Stimulated activated CD8-positive, alpha-beta memory T cell treated with anti-CD3 and anti-CD28 coated beads, Interleukin-7, amount 100 ng/mL, for 1 hour (primary cell): ENCODE measurements at regions not wholly inside any gene's neighbourhood (a gene's known extent, or its start where the extent isn't known, plus 50 kb on each side); places are given as distances from the start of the nearest gene placed in this dataset.
"Not testable (repeated sequence)": the region's sequence is repeated elsewhere in the genome, so short reads cannot be mapped to it uniquely, and the experiment has no call there.

Experiments
- DNase-seq, 2 donors: peaks; one replicate each; pipeline ENCODE4 v3.0.0-alpha.2; 2020; ENCODE audit warnings: low read depth in 2 of 2

- DNase-seq: no peak
These were observed 97.1 kb downstream of the PRL start for GRCh38 chr6:22199771-22200170.

DNA sequence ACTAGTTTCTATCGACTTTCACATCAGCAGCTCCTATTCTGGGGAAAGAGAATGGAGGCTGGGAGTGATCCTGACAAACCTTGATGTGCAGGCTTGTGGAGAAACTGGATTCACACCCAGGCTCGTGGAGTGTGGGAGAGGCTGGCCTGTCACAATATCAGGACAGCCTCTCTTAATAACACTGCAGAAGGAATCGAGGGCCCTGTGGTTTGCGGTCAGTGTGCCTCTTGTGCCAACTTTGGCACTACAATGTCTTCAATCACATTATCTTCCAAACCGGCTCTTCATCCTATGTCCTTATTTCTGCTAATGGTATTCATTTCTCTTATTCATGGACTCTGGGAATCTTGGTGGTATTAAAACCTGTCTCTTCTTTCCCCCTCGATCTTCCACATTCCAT, 92.7 kb downstream of the PRL start:
- DNase-seq: no peak

DNA sequence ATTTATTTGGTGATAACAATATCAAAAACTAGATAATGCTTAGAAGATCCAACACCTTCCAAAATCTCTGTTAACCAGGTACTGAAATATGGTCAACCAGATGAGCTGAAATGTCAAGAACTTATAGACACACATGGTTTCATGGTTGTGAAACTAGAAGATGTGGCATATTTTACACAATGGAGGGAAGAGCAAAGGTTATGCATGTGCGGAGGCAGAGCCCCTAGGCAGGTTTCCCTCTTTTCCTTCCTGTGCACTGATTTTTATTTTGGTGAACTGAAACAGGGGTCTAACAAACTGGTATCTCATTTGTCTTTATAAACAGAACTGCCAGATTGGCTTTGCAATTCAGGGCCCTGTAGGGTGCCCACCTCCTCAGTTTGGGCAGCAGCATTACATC, 91.6 kb downstream of the PRL start:
- DNase-seq: no peak

- DNase-seq: no peak
These were observed 90.7 kb downstream of the PRL start for GRCh38 chr6:22206106-22206505.

GRCh38 chr6:22208026-22208425, 88.8 kb downstream of the PRL start:
- DNase-seq: no peak

DNA sequence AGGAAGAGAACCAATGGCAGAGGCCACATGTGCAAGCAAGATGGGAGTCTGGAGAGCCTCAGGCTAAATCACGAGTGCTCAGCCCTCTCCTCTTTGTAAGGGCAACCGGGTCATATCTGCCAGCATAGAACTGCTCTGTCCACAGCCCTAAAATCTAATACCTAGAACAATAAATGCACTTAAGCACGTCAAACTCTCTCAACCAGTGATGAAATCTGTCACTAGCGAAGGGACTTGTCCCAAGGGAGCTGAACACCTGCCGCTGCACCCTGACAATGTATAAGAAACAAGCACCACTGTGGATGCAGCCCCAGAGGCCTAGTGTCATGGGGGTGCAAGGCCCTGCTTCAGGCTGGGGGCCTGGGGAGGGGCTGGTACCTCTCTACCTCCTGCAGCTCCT, 82.5 kb downstream of the PRL start:
- no peak for DNase-seq

- DNase-seq: not testable (repeated sequence)
These were observed 81.4 kb downstream of the PRL start for GRCh38 chr6:22215474-22215873.

DNA sequence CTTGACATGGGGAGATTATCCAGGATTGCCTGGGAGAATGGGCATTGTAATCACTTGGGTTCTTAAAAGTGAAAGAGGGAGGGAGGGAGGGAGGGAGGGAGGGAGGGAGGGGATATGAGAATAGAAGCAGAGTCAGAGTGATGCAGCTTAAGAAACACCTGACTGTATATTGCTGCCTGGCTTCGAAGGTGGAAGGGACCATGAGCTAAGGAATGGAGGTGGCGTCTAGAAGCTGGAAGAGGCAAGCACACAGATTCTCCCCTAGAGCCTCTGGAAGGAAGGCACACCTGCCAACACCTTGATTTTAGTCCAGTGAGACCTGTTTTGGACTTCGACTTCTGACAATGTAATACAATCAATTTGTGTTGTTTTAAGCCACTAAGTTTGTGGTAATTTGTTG, 78.4 kb downstream of the PRL start:
- no peak for DNase-seq

GRCh38 chr6:22219925-22220324, 76.9 kb downstream of the PRL start:
- DNase-seq: no peak

GRCh38 chr6:22221211-22221610, 75.6 kb downstream of the PRL start:
- DNase-seq: no peak

DNA sequence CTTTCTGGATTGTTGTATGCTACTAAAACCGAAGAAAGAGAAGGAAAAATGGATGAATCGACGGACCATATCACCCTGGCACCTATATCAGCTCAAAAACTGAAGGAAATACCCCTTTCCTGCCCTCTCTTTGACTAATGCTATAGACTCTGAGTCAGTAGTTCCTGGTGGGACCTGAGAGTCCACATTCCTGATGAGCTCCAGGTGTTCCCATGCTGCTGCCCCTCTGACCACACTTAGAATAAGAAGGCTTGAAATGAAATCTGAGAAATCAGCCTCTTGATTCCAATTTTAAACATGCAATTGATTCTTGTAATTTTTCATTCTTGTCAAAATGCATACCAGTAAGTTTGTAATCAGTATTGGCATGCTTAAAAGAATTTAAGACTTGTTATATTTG, 75.2 kb downstream of the PRL start:
- DNase-seq: no peak

- DNase-seq: no peak
These were observed 74.4 kb downstream of the PRL start for GRCh38 chr6:22222469-22222868.

- DNase-seq: no peak
These were observed 68.8 kb downstream of the PRL start for GRCh38 chr6:22227824-22228610.

DNA sequence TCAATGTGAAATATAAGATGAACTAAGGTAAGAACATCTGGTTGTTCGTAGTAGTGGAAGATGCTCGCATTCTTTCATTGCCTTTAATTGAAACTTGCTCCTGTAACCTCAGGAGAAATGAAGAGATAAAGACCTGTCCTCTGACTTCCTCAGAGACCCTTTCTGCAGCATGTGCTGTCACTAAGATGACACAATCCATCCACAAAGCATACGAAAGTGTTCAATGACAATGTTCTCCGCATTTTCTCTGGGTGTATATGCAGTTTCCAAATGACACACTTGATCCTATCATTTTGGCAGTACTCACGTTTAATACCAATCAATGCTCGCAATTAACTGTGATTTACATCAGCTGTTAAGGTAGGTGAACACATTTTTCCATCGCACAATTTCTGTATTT, 65.8 kb downstream of the PRL start:
- no peak for DNase-seq

DNA sequence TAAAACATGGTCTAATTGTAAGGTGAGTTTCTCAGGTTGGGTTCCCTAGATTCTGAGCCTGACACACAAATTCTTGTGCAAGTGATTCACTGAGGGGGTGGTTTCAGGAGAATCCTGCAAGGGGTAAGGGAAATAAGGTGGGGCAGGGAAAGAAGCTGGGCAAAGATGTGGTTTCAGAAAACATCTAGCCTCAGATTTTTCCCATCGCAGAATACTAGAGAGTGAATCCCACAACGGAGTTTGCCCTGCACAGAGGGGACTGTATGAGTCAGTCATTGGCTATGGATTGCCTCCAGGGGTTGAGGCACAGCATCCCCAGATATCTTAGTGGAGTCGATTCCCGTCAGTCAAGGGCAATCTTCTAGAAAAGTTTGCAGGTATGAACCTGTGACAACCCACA, 65.2 kb downstream of the PRL start:
- DNase-seq: no peak

DNA sequence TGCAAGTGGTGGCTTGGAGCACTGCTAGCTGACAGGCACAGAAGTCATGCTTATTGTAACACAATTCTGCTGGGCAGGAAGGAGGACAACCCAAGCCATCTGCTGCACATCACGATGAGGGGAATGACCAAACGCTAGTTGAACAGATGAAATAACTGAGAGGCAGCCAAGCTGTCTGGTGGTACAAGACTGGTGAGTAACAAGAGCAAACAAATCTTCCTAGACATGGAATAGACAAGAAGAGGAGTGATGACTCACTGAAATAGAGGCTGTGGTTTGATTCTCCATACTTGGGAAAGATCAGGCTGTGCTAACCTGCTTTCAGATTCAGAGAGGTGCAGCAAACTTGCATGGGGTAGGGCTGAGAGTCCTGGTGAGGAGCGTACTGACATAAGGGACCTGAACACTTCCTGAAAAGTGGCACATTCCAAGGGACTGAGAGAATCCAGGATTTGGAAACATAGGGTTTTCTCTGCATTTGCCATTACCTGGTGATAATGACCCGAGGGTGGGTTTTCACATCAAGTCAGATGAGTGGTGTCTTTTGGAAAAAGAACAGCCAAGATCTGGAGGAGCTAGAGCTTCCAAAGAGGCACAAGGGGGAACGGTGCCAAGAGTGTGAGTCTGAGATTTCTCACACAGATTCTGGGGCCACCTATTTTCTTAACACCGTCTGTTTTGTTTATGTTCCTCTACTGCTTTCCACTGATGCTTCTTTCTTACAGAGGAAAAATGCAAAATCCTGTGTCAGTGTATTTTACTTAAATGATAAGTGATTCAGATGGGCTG, 60.0 kb downstream of the PRL start:
- DNase-seq: no peak
